Activated naive CD8-positive, alpha-beta T cell treated with anti-CD3 and anti-CD28 coated beads for 36 hours (primary cell): ENCODE measurements at regions not wholly inside any gene's neighbourhood (a gene's known extent, or its start where the extent isn't known, plus 50 kb on each side); places are given as distances from the start of the nearest gene placed in this dataset.

Source experiments
- DNase-seq: peaks from one replicate; pipeline ENCODE4 v3.0.0; 2021
- H3K27ac Mint-ChIP-seq: one replicate; pipeline ENCODE4 v1.8.0; 2022; ENCODE audit warnings: mild to moderate bottlenecking, moderate library complexity, mixed read lengths
- H3K27me3 Mint-ChIP-seq: one replicate; pipeline ENCODE4 v1.8.0; 2022; ENCODE audit warnings: mild to moderate bottlenecking, mixed read lengths
- H3K36me3 Mint-ChIP-seq: one replicate; pipeline ENCODE4 v1.8.0; 2021; ENCODE audit warnings: mild to moderate bottlenecking, mixed read lengths
- H3K4me1 Mint-ChIP-seq: one replicate; pipeline ENCODE4 v1.8.0; 2021; ENCODE audit warnings: mixed read lengths
- H3K4me3 Mint-ChIP-seq: one replicate; pipeline ENCODE4 v1.8.0; 2022; ENCODE audit warnings: mild to moderate bottlenecking, moderate library complexity, mixed read lengths
- H3K9me3 Mint-ChIP-seq: one replicate; pipeline ENCODE4 v1.8.0; 2022; ENCODE audit warnings: mixed read lengths

DNA sequence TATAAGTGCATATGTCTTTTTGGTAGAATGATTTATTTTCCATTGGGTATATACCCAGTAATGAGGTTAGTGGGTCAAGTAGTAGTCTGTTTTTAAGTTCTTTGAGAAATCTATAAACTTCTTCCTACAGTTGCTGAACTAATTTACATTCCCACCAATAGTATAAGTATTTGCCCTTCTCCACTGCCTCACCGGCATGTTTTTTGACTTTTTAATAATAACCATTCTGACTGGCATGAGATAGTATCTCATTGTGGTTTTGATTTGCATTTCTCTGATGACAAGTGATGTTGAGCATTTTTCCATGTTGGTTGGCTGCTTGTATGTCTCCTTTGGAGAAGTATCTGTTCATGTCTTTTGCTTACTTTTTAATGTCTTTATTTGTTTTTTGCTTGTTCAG, 94.1 kb upstream of the TP63 start:
- Mint-ChIP-seq H3K27me3 (no peaks in the 10 kb centered on the region), H3K9me3 (peaks cover 2% of the 10 kb centered on the region), H3K36me3 (peaks cover under 1% of the 10 kb centered on the region), H3K4me3 (no peak overlapping the region), H3K27ac (no peak overlapping the region), H3K4me1 (peaks cover 12% of the 10 kb centered on the region)
- DNase-seq: no peak

DNA sequence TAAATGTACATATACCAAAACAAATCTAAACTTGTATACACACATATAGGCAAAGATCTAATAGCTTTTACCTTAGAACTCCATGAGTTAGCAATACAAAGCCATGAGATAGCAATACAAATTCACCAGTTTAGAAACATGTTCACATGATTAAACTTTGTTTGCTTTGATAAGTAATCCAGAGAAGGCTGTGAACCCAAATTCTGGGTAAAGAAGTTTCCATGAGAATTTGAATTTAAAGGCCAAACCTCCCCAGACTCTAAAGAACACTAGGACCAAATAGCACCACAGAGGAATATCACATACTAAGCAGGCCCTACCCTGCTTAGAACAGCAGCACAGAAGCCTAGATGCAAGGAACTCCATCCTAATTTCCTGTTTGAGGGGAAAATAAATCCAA, 83.7 kb upstream of the TP63 start:
- peaks cover 36% of the 10 kb centered on the region for H3K9me3 Mint-ChIP-seq
- H3K27ac Mint-ChIP-seq: no peak overlapping the region
- H3K4me1 Mint-ChIP-seq: no peaks in the 10 kb centered on the region
- no peak for DNase-seq
- H3K27me3 Mint-ChIP-seq: no peaks in the 10 kb centered on the region
- no peak overlapping the region for H3K4me3 Mint-ChIP-seq
- H3K36me3 Mint-ChIP-seq: peaks cover 16% of the 10 kb centered on the region

- peaks cover 16% of the 10 kb centered on the region for H3K36me3 Mint-ChIP-seq
- H3K4me3 Mint-ChIP-seq: no peak overlapping the region
- peaks cover 36% of the 10 kb centered on the region for H3K9me3 Mint-ChIP-seq
- H3K27ac Mint-ChIP-seq: no peak overlapping the region
- H3K4me1 Mint-ChIP-seq: no peaks in the 10 kb centered on the region
- H3K27me3 Mint-ChIP-seq: no peaks in the 10 kb centered on the region
- no peak for DNase-seq
Observed at GRCh38 chr3:189548053-189548452, 83.1 kb upstream of the TP63 start.

DNA sequence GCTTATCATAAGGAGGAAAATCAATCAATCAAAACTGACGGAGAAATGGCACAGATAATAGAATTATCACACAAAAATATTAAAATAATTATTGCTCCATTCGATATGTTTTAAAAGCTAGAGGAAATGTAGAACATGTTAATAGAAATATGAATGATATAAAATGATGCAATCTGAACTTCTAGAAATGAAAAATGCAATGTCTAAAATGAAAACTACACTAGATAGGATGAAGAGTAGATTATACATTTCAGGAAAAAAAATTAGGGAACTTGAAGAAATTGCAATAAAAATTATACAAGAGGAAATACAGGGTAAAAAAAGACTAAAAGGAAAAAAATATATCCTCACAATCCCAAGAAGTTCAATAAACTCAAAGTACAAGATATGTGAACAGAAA, 80.2 kb upstream of the TP63 start:
- H3K36me3 Mint-ChIP-seq: peaks cover 16% of the 10 kb centered on the region
- no peaks in the 10 kb centered on the region for H3K27me3 Mint-ChIP-seq
- H3K27ac Mint-ChIP-seq: no peak overlapping the region
- peaks cover 33% of the 10 kb centered on the region for H3K9me3 Mint-ChIP-seq
- H3K4me3 Mint-ChIP-seq: no peak overlapping the region
- no peak for DNase-seq
- no peaks in the 10 kb centered on the region for H3K4me1 Mint-ChIP-seq

- peaks cover 17% of the 10 kb centered on the region for H3K9me3 Mint-ChIP-seq
- H3K4me3 Mint-ChIP-seq: no peak overlapping the region
- no peak for DNase-seq
- H3K27me3 Mint-ChIP-seq: no peaks in the 10 kb centered on the region
- no peaks in the 10 kb centered on the region for H3K4me1 Mint-ChIP-seq
- peaks cover 4% of the 10 kb centered on the region for H3K36me3 Mint-ChIP-seq
- H3K27ac Mint-ChIP-seq: no peak overlapping the region
Observed at GRCh38 chr3:189554868-189555557, 76.2 kb upstream of the TP63 start.

DNA sequence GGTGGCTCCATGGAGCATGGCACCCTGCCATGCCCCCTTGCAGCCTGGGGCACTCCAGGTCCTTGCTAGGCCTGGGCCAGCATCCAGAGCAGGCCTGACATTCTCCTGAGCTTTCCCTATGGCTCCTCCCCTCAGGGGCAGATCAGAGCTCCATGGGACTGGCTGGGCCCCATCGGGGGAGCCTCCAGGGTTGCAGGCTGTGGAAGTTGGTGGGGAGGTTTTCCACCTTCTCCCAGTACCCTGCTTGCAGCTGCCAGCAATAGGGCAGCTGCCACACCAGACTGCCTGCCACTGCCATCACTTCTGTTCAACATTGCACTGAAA, 75.7 kb upstream of the TP63 start:
- Mint-ChIP-seq H3K4me1 (no peaks in the 10 kb centered on the region), H3K36me3 (peaks cover 4% of the 10 kb centered on the region), H3K27ac (no peak overlapping the region), H3K9me3 (peaks cover 15% of the 10 kb centered on the region), H3K27me3 (peaks cover 2% of the 10 kb centered on the region), H3K4me3 (no peak overlapping the region)
- no peak for DNase-seq

- peaks cover 2% of the 10 kb centered on the region for H3K27me3 Mint-ChIP-seq
- no peak for DNase-seq
- H3K4me1 Mint-ChIP-seq: peaks cover 2% of the 10 kb centered on the region
- no peak overlapping the region for H3K27ac Mint-ChIP-seq
- peaks cover 7% of the 10 kb centered on the region for H3K9me3 Mint-ChIP-seq
- no peaks in the 10 kb centered on the region for H3K36me3 Mint-ChIP-seq
- no peak overlapping the region for H3K4me3 Mint-ChIP-seq
Observed at GRCh38 chr3:189557824-189558223, 73.4 kb upstream of the TP63 start.

- no peak overlapping the region for H3K27ac Mint-ChIP-seq
- no peaks in the 10 kb centered on the region for H3K36me3 Mint-ChIP-seq
- H3K27me3 Mint-ChIP-seq: peaks cover 2% of the 10 kb centered on the region
- no peak overlapping the region for H3K4me3 Mint-ChIP-seq
- H3K4me1 Mint-ChIP-seq: peaks cover 16% of the 10 kb centered on the region
- peaks cover 5% of the 10 kb centered on the region for H3K9me3 Mint-ChIP-seq
- no peak for DNase-seq
Observed at GRCh38 chr3:189561256-189561655, 69.9 kb upstream of the TP63 start.

- Mint-ChIP-seq H3K27me3 (peaks cover 2% of the 10 kb centered on the region), H3K27ac (peak overlapping the region; percentile 61), H3K9me3 (peaks cover 2% of the 10 kb centered on the region), H3K36me3 (no peaks in the 10 kb centered on the region), H3K4me3 (no peak overlapping the region), H3K4me1 (peaks cover 25% of the 10 kb centered on the region)
- DNase-seq: peak; percentile 53
Observed at GRCh38 chr3:189563853-189564563, 67.2 kb upstream of the TP63 start.

DNA sequence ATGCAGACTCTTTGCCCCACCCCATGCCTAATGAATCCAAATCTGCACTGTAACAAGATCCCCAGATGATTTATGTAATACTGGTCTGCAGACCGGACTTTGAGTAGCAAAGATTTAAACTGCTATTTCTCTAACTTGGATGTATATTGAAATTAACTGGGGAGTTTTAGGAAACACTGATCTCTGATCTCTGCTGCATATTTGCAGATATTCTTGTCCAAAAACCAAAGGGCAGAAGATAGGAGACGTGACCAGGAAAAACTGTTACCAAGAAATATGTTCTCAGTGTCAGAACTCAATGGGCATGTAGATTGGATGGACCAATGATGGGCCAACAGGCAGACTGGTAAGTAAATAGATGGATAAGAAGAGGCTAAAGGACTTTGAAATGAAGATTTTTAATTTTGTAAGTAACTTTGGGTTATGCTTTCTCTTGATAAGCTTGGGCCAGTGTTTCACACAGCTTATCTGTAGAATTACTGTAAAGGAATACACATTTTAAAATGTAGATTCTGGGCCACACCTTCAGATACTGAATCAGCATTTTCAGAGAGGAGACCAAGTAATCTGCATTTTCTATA, 64.5 kb upstream of the TP63 start:
- no peaks in the 10 kb centered on the region for H3K36me3 Mint-ChIP-seq
- H3K4me3 Mint-ChIP-seq: no peak overlapping the region
- H3K27me3 Mint-ChIP-seq: no peaks in the 10 kb centered on the region
- no peak for DNase-seq
- no peak overlapping the region for H3K27ac Mint-ChIP-seq
- peaks cover 32% of the 10 kb centered on the region for H3K4me1 Mint-ChIP-seq
- no peaks in the 10 kb centered on the region for H3K9me3 Mint-ChIP-seq

DNA sequence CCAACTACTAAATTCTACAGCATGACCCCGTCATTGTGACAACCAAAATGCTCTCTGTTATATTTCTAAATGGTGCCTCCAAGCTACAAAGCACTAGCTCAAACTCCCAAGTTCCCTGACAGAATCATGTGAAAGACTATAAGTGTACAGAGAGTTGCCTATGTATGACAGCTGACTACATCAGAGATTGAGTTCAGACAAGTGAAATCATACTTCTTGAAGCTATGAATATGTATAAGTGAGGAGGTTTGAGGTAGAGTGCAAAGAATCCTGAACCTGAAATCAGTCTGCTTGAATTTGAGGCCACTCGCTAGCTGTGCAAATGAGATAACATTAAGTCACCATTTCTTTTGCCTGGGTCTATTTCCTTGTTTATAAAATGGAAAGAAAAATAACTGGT, 63.9 kb upstream of the TP63 start:
- Mint-ChIP-seq H3K4me3 (no peak overlapping the region), H3K27ac (no peak overlapping the region), H3K27me3 (no peaks in the 10 kb centered on the region), H3K4me1 (peaks cover 35% of the 10 kb centered on the region), H3K36me3 (no peaks in the 10 kb centered on the region), H3K9me3 (no peaks in the 10 kb centered on the region)
- DNase-seq: no peak

GRCh38 chr3:189567766-189568420, 63.3 kb upstream of the TP63 start:
- DNase-seq: no peak
- H3K4me1 Mint-ChIP-seq: peaks cover 37% of the 10 kb centered on the region
- H3K27me3 Mint-ChIP-seq: no peaks in the 10 kb centered on the region
- H3K9me3 Mint-ChIP-seq: no peaks in the 10 kb centered on the region
- H3K4me3 Mint-ChIP-seq: no peak overlapping the region
- no peaks in the 10 kb centered on the region for H3K36me3 Mint-ChIP-seq
- no peak overlapping the region for H3K27ac Mint-ChIP-seq

DNA sequence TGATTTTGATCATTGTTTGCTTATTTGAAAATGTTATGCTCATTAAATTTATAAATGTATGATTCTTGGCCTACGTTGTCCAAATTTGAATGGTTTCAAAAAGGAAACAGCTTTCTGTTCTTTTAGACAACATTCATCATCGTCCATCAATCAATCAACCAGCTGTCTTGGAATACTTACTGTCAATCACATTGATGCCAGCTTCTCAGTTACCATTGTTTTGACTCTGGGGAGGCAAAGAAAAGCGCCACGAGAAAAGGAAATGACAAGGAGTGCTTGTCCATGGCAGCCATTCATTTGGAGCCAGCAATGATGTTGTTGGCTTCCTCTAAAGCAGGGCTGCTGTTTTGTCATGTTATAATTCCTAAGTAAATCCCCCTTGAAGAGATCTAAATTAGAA, 62.2 kb upstream of the TP63 start:
- Mint-ChIP-seq H3K36me3 (no peaks in the 10 kb centered on the region), H3K27ac (no peak overlapping the region), H3K9me3 (no peaks in the 10 kb centered on the region), H3K4me1 (peaks cover 35% of the 10 kb centered on the region), H3K27me3 (no peaks in the 10 kb centered on the region), H3K4me3 (no peak overlapping the region)
- DNase-seq: no peak

DNA sequence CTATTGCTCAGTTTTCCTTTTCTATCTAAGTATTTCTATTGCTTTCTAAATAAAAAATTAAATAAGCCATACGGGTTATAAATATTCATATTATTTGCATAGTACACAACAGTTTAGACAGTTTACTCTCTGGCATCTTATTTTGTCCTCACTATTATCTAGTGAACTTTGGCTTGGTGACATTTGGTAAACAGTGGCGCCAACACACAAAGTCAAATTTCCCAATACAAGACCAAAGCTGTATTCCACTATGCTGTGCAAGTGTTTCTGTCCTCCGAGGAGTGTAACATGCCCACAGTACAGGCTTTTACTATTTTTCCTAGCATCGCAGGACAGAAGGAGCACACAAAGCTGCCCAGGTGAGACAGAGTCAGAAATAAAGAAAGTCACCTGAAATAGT, 61.7 kb upstream of the TP63 start:
- Mint-ChIP-seq H3K4me1 (peaks cover 31% of the 10 kb centered on the region), H3K9me3 (no peaks in the 10 kb centered on the region), H3K27ac (no peak overlapping the region), H3K36me3 (peaks cover under 1% of the 10 kb centered on the region), H3K27me3 (no peaks in the 10 kb centered on the region), H3K4me3 (no peak overlapping the region)
- no peak for DNase-seq

DNA sequence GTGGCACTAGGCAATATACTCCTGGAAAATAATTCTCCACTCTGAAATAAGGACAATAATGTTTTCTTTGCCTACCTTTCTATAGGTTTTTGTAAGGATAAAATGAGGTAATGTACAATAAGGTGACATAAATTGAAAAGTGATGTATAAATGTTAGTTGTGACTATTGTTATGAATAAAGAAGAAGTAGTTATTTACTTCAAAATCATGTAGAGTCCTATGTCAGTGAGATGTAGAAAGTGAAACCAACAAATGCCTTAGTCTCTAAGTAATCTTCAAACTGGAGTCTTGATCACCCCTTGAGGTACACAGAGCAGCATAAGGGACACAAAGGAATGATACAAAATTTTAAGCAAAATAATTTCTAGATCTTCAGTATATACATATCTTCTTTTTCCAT, 60.3 kb upstream of the TP63 start:
- peaks cover 3% of the 10 kb centered on the region for H3K9me3 Mint-ChIP-seq
- no peaks in the 10 kb centered on the region for H3K27me3 Mint-ChIP-seq
- H3K27ac Mint-ChIP-seq: no peak overlapping the region
- DNase-seq: no peak
- H3K36me3 Mint-ChIP-seq: peaks cover 3% of the 10 kb centered on the region
- no peak overlapping the region for H3K4me3 Mint-ChIP-seq
- H3K4me1 Mint-ChIP-seq: peaks cover 36% of the 10 kb centered on the region
